Nephron (organoid): ENCODE measurements at regions not wholly inside any gene's neighbourhood (a gene's known extent, or its start where the extent isn't known, plus 50 kb on each side); places are given as distances from the start of the nearest gene placed in this dataset.

Experiments
- H3K27ac Mint-ChIP-seq, 3 experiments: 2 replicates each; pipeline ENCODE4 v1.8.0; 2020; ENCODE audit warnings: mixed read lengths in 3 of 3, mild to moderate bottlenecking in 2 of 3, moderate library complexity in 1 of 3
- H3K27me3 Mint-ChIP-seq: 2 replicates; pipeline ENCODE4 v1.8.0; 2021; ENCODE audit warnings: low read depth, mild to moderate bottlenecking, moderate library complexity, mixed read lengths
- H3K36me3 Mint-ChIP-seq: 2 replicates; pipeline ENCODE4 v1.8.0; 2020; ENCODE audit warnings: low read depth, mixed read lengths
- H3K4me1 Mint-ChIP-seq: 2 replicates; pipeline ENCODE4 v1.8.0; 2020; ENCODE audit warnings: mixed read lengths
- H3K4me3 Mint-ChIP-seq, 3 experiments: 2 replicates each; pipeline ENCODE4 v1.8.0; 2020; ENCODE audit warnings: mild to moderate bottlenecking in 3 of 3, mixed read lengths in 3 of 3, moderate library complexity in 2 of 3
- H3K9me3 Mint-ChIP-seq: 2 replicates; pipeline ENCODE4 v1.8.0; 2020; ENCODE audit warnings: mixed read lengths
- CTCF ChIP-seq, 3 experiments: fragments of 200-600 bp; sonication (generic); IDR thresholded peaks; one replicate each; pipeline ENCODE4 v1.5.0; 2021; ENCODE audit warnings: antibody characterized with exemption in 3 of 3; ENCODE audit not compliant: unreplicated experiment in 3 of 3

DNA sequence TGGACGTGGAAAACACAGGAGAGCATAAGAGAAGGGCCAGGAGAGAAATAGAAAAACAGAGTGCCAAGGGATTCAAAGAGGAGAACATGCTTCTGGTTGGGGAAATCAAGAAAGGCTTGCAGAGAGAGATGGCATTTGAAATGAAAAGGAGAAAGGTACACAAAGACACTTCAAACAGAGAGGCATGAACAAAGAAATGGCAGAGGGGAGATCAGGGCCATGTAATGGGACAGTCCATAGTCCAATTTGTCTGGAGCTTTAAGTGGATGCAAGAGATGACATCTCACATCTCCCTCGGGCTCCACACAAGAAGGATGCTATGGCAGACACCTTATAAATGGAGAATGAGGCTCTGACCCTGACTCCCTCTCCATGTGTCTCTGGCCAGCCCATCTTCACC lies 331.1 kb downstream of the MLLT3 start:
- no peak for TF ChIP-seq CTCF (IDR thresholded peaks at IDR 0.05; ENCODE audit: unreplicated experiment in 3 of 3)
- Mint-ChIP-seq H3K4me3 (no peak overlapping the region), H3K9me3 (peaks cover 2% of the 10 kb centered on the region), H3K36me3 (no peaks in the 10 kb centered on the region), H3K27ac (no peak overlapping the region), H3K4me1 (peaks cover 27% of the 10 kb centered on the region), H3K27me3 (peaks cover 7% of the 10 kb centered on the region)

GRCh38 chr9:20290257-20290656 lies 332.0 kb downstream of the MLLT3 start:
- Mint-ChIP-seq H3K36me3 (no peaks in the 10 kb centered on the region), H3K4me1 (peaks cover 27% of the 10 kb centered on the region), H3K4me3 (peak overlapping the region in 1 of 3 experiments; percentile 35), H3K27ac (peak overlapping the region; percentile 6 to 80 (median 47)), H3K9me3 (peaks cover 4% of the 10 kb centered on the region), H3K27me3 (peaks cover 7% of the 10 kb centered on the region)
- TF ChIP-seq CTCF (IDR thresholded peaks at IDR 0.05; ENCODE audit: unreplicated experiment in 3 of 3): no peak

DNA sequence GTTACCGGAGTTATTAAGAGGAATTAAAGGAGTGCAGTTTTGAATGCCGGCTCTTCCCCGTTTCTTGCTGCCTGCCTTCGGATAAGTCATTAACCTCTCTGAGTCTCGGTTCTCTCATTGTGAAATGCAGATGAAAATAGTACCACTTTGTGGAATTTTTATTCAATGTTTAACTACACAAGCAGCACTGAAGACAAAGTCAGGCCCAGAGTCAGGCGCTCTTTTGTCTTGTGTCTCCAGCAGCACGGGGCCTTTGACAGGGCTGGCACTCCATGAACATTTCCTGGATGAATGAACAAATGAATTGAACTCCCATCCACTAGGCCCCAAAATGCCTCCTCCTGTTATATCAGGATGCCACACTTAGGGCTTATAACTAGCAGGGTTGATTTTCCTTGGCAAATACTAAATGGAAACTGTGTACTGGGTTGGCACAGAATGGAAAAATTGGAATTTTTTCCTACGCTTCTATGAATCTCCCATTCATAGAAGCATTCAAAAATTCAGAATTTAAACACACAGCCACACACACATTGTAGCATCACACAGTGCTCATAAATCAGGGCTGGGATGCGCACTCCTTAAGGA lies 332.8 kb downstream of the MLLT3 start:
- no peak for TF ChIP-seq CTCF (IDR thresholded peaks at IDR 0.05; ENCODE audit: unreplicated experiment in 3 of 3)
- peak overlapping the region; percentile 19 to 80 (median 47) for H3K27ac Mint-ChIP-seq
- H3K27me3 Mint-ChIP-seq: peaks cover 7% of the 10 kb centered on the region
- no peak overlapping the region for H3K4me3 Mint-ChIP-seq
- H3K36me3 Mint-ChIP-seq: no peaks in the 10 kb centered on the region
- peaks cover 4% of the 10 kb centered on the region for H3K9me3 Mint-ChIP-seq
- H3K4me1 Mint-ChIP-seq: peaks cover 27% of the 10 kb centered on the region

- Mint-ChIP-seq H3K27me3 (peaks cover 9% of the 10 kb centered on the region), H3K4me1 (peaks cover 27% of the 10 kb centered on the region), H3K9me3 (peaks cover 4% of the 10 kb centered on the region), H3K36me3 (no peaks in the 10 kb centered on the region), H3K4me3 (no peak overlapping the region), H3K27ac (no peak overlapping the region)
- no peak for TF ChIP-seq CTCF (IDR thresholded peaks at IDR 0.05; ENCODE audit: unreplicated experiment in 3 of 3)
Observed at GRCh38 chr9:20286969-20287368, 335.3 kb downstream of the MLLT3 start.

DNA sequence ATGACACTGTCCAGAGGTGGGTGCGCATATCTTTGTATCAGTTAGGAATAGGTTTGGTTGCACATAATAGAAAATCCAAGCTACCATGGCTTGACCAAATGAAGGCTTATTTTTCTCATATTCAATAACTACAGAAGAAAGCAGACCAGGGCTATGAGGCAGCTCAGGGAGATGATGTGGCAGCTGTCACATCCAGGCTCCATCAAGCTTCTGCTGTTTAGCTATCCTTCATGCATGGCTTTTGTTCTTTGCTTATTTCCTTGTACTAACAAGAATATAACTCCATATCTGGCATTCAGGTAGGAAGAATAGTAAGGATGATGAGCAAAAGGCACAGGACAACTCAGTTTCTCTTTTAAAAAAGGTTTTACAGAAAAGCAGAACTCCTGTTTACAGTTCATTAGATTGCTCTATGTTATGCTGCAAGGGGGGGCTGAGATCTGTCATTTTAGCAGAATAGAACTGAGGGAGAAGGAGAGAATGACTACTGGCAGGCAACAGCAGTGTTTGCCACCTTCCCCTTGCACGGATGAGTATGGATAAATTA lies 336.1 kb downstream of the MLLT3 start:
- no peak overlapping the region for H3K27ac Mint-ChIP-seq
- peaks cover 4% of the 10 kb centered on the region for H3K9me3 Mint-ChIP-seq
- no peak overlapping the region for H3K4me3 Mint-ChIP-seq

More for the DNA sequence above, 336.1 kb downstream of the MLLT3 start:
- Mint-ChIP-seq H3K27me3 (peaks cover 9% of the 10 kb centered on the region), H3K36me3 (no peaks in the 10 kb centered on the region), H3K4me1 (peaks cover 24% of the 10 kb centered on the region)
- TF ChIP-seq CTCF (IDR thresholded peaks at IDR 0.05; ENCODE audit: unreplicated experiment in 3 of 3): no peak
